ENCODE measurements at regions not wholly inside any gene's neighbourhood (a gene's known extent, or its start where the extent isn't known, plus 50 kb on each side); places are given as distances from the start of the nearest gene placed in this dataset.

DNA sequence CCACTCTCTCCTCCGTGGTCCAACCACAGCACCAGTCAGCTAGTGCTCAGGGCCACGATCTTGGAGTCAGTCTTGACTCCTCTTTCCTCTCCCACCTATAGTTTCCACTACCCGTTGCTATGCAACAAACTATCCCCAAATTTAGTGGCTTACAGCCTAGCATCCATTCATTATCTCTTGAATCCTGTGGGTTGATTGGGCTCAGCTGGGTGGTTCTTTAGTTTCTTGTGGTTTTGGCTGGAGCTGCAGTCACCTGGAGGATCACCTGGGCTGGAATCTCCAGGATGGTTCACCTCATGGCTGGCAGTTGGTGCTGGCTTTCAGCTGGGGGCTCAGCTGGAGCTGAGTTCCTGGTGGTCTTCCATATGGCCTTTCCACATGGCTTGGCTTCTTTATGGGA, 149.9 kb downstream of the ASB1 start:
- no peaks in the 10 kb centered on the region for H3K36me3 ChIP-seq (ENCODE audit: control insufficient read depth in 2 of 3, insufficient read depth in 3 of 3, low read length in 3 of 3)
- H3K9me3 ChIP-seq (ENCODE audit: control insufficient read depth in 2 of 3, low read length in 3 of 3): no peaks in the 10 kb centered on the region
- H3K27ac ChIP-seq (ENCODE audit: low read depth, low read length): no peak overlapping the region
- Mint-ChIP-seq H3K36me3 (no peaks in the 10 kb centered on the region), H3K9me3 (peaks cover 0 to 3% (median 0%) of the 10 kb centered on the region in 11 donors), H3K4me3 (no peak overlapping the region), H3K27me3 (peaks cover 0 to 19% (median 12%) of the 10 kb centered on the region in 5 donors), H3K4me1 (no peaks in the 10 kb centered on the region), H3K27ac (no peak overlapping the region)
- H3K4me1 ChIP-seq (ENCODE audit: control insufficient read depth in 2 of 2, insufficient read depth in 2 of 2, low read length in 2 of 2): no peaks in the 10 kb centered on the region
- ChIA-PET CTCF (no interaction called here), POLR2A (no interaction called here)
- no peaks in the 10 kb centered on the region for H3K27me3 ChIP-seq (ENCODE audit: control insufficient read depth in 2 of 2, insufficient read depth in 2 of 2, low read length in 2 of 2)
- DNase-seq (no peak), ATAC-seq (no peak)
- H3K4me3 ChIP-seq (ENCODE audit: low read length): no peak overlapping the region
- intact Hi-C loops (cut with micrococcal nuclease): no loop called here

DNA sequence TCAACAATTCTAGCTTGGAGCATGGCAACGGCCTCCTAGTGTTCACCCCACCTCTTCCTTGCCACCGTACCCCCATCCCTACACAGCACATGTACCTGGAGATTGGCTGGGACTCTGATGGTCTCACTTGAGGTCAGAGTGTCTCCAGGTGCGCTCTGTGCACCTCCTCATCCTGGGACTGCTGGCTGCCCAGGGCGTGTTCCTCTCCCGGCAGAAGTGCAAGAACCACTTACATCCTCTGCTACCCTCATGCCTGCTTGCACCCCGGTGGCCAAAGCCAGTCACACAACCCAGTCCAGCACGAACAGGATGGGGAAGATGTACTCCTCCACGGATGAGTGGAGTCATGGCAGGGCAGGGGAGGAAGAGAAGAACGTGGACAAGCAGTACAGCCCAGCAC, 151.5 kb downstream of the ASB1 start:
- Mint-ChIP-seq H3K4me1 (no peaks in the 10 kb centered on the region), H3K27me3 (peaks cover 4 to 19% (median 13%) of the 10 kb centered on the region in 5 donors), H3K27ac (no peak overlapping the region), H3K4me3 (no peak overlapping the region), H3K36me3 (no peaks in the 10 kb centered on the region), H3K9me3 (peaks cover 0 to 3% (median 0%) of the 10 kb centered on the region in 11 donors)
- Histone ChIP-seq H3K4me1 (ENCODE audit: control insufficient read depth in 2 of 2, insufficient read depth in 2 of 2, low read length in 2 of 2) (no peaks in the 10 kb centered on the region), H3K27ac (ENCODE audit: low read depth, low read length) (no peak overlapping the region), H3K9me3 (ENCODE audit: control insufficient read depth in 2 of 3, low read length in 3 of 3) (no peaks in the 10 kb centered on the region), H3K36me3 (ENCODE audit: control insufficient read depth in 2 of 3, insufficient read depth in 3 of 3, low read length in 3 of 3) (no peaks in the 10 kb centered on the region), H3K27me3 (ENCODE audit: control insufficient read depth in 2 of 2, insufficient read depth in 2 of 2, low read length in 2 of 2) (no peaks in the 10 kb centered on the region), H3K4me3 (ENCODE audit: low read length) (no peak overlapping the region)
- DNase-seq (no peak), ATAC-seq (no peak)
- ChIA-PET CTCF (no interaction called here), POLR2A (no interaction called here)
- intact Hi-C loops (cut with micrococcal nuclease): no loop called here

DNA sequence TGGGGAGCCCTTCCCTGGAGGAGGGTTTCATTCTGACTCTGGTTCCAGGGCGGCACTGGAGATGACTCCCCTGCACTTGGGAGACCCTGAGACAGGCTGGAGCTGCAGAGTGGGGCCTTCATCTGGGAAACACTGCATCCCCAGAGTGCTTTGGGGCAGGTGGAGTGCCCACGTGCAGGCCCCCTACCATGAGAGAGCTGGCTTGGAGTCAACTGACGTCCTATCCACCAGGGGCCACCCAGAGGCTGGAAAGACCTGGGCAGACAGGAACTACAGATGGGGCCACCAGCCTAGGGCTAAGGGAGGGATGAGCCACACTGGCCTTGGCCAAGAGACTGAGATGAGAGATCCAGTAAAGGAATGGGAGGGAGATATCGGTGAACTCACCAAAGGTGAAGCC, 153.8 kb downstream of the ASB1 start:
- DNase-seq (no peak), ATAC-seq (no peak)
- Histone ChIP-seq H3K9me3 (ENCODE audit: control insufficient read depth in 2 of 3, low read length in 3 of 3) (no peaks in the 10 kb centered on the region), H3K27me3 (ENCODE audit: control insufficient read depth in 2 of 2, insufficient read depth in 2 of 2, low read length in 2 of 2) (no peaks in the 10 kb centered on the region), H3K36me3 (ENCODE audit: control insufficient read depth in 2 of 3, insufficient read depth in 3 of 3, low read length in 3 of 3) (no peaks in the 10 kb centered on the region), H3K4me3 (ENCODE audit: low read length) (no peak overlapping the region), H3K4me1 (ENCODE audit: control insufficient read depth in 2 of 2, insufficient read depth in 2 of 2, low read length in 2 of 2) (no peaks in the 10 kb centered on the region), H3K27ac (ENCODE audit: low read depth, low read length) (no peak overlapping the region)
- Mint-ChIP-seq H3K9me3 (peaks cover 0 to 3% (median 0%) of the 10 kb centered on the region in 11 donors), H3K27ac (no peak overlapping the region), H3K4me3 (no peak overlapping the region), H3K27me3 (peaks cover 9 to 19% (median 17%) of the 10 kb centered on the region in 5 donors), H3K4me1 (no peaks in the 10 kb centered on the region), H3K36me3 (no peaks in the 10 kb centered on the region)
- ChIA-PET CTCF (no interaction called here), POLR2A (no interaction called here)
- intact Hi-C loops (cut with micrococcal nuclease): no loop called here

DNA sequence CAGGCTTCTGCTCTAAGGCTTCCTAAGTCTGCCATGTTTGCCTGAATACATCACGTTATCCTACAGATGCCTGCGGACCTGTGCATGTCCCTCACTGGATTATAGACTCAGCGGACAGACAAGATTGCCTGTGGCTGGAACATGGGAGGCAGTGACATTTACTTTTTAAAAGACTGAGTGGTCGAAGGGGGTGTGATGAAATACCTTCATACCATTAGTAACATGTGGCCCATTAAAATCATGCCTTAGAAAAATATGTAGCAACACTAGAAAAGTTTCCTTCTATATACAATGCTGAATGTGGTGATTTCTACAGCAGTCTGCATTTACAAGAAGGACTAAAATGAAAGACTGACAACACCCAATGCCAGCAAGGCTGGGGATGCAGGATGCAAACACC, 154.4 kb downstream of the ASB1 start:
- intact Hi-C loops (cut with micrococcal nuclease): no loop called here
- CTCF ChIA-PET: no interaction called here
- peaks cover 0 to 3% (median 0%) of the 10 kb centered on the region in 11 donors for H3K9me3 Mint-ChIP-seq
- H3K36me3 ChIP-seq (ENCODE audit: control insufficient read depth in 2 of 3, insufficient read depth in 3 of 3, low read length in 3 of 3): no peaks in the 10 kb centered on the region
- POLR2A ChIA-PET: no interaction called here
- no peaks in the 10 kb centered on the region for H3K4me1 ChIP-seq (ENCODE audit: control insufficient read depth in 2 of 2, insufficient read depth in 2 of 2, low read length in 2 of 2)
- no peak overlapping the region for H3K4me3 Mint-ChIP-seq
- H3K27ac ChIP-seq (ENCODE audit: low read depth, low read length): no peak overlapping the region
- H3K36me3 Mint-ChIP-seq: no peaks in the 10 kb centered on the region
- peaks cover 9 to 19% (median 12%) of the 10 kb centered on the region in 5 donors for H3K27me3 Mint-ChIP-seq
- no peak for DNase-seq
- H3K27me3 ChIP-seq (ENCODE audit: control insufficient read depth in 2 of 2, insufficient read depth in 2 of 2, low read length in 2 of 2): no peaks in the 10 kb centered on the region
- no peak overlapping the region for H3K4me3 ChIP-seq (ENCODE audit: low read length)
- no peaks in the 10 kb centered on the region for H3K9me3 ChIP-seq (ENCODE audit: control insufficient read depth in 2 of 3, low read length in 3 of 3)
- H3K27ac Mint-ChIP-seq: no peak overlapping the region
- no peaks in the 10 kb centered on the region for H3K4me1 Mint-ChIP-seq
- no peak for ATAC-seq

DNA sequence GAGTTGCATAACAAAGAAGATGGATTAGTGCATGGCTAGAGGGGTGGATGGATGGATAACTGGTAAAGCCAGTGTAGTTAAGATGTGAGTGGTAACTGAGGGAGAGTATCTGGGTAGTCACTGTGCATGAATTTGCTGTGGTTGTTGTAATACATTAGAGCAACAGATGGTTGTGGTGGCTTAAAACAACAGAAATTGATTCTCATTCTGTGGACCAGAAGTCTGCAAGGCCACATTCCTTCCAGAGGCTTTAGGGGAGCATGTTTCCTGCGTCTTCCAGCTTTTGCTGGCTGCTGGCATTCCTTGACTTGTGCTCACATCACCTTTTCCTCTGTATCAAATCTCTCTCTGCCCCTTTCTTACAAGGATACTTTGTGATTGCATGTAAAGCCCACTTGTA, 155.4 kb downstream of the ASB1 start:
- no peak for ATAC-seq
- intact Hi-C loops (cut with micrococcal nuclease): no loop called here
- Histone ChIP-seq H3K27ac (ENCODE audit: low read depth, low read length) (no peak overlapping the region), H3K36me3 (ENCODE audit: control insufficient read depth in 2 of 3, insufficient read depth in 3 of 3, low read length in 3 of 3) (no peaks in the 10 kb centered on the region), H3K4me1 (ENCODE audit: control insufficient read depth in 2 of 2, insufficient read depth in 2 of 2, low read length in 2 of 2) (no peaks in the 10 kb centered on the region), H3K4me3 (ENCODE audit: low read length) (no peak overlapping the region), H3K27me3 (ENCODE audit: control insufficient read depth in 2 of 2, insufficient read depth in 2 of 2, low read length in 2 of 2) (no peaks in the 10 kb centered on the region), H3K9me3 (ENCODE audit: control insufficient read depth in 2 of 3, low read length in 3 of 3) (no peaks in the 10 kb centered on the region)
- ChIA-PET CTCF (no interaction called here), POLR2A (no interaction called here)
- Mint-ChIP-seq H3K4me1 (no peaks in the 10 kb centered on the region), H3K27ac (no peak overlapping the region), H3K36me3 (no peaks in the 10 kb centered on the region), H3K9me3 (peaks cover 0 to 3% (median 0%) of the 10 kb centered on the region in 11 donors), H3K27me3 (peaks cover 9 to 23% (median 12%) of the 10 kb centered on the region in 5 donors), H3K4me3 (no peak overlapping the region)
- DNase-seq: no peak

DNA sequence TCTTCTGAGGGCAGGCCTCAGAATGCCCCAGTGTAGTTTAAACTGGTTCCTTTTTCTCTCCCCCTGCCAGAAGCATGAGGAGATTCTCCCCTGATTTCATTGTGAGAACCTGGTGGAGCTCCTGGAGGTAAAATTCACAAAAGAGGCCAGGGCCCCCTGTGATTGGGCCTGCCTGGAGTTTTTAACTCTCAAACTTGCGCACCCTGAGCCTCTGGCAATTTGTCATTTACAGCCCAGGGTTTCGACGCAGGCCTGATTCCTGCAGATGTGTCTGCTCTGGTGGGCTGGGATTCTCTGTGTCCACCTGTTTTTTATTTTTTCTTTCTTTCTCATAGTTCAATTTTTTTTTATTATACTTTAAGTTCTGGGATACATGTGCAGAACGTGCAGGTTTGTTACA, 157.9 kb downstream of the ASB1 start:
- intact Hi-C loops (cut with micrococcal nuclease): no loop called here
- Mint-ChIP-seq H3K36me3 (no peaks in the 10 kb centered on the region), H3K4me3 (no peak overlapping the region), H3K9me3 (peaks cover 0 to 3% (median 0%) of the 10 kb centered on the region in 11 donors), H3K27ac (no peak overlapping the region), H3K27me3 (peaks cover 6 to 12% (median 11%) of the 10 kb centered on the region in 5 donors), H3K4me1 (no peaks in the 10 kb centered on the region)
- H3K4me1 ChIP-seq (ENCODE audit: control insufficient read depth in 2 of 2, insufficient read depth in 2 of 2, low read length in 2 of 2): no peaks in the 10 kb centered on the region
- H3K27ac ChIP-seq (ENCODE audit: low read depth, low read length): no peak overlapping the region
- no peaks in the 10 kb centered on the region for H3K27me3 ChIP-seq (ENCODE audit: control insufficient read depth in 2 of 2, insufficient read depth in 2 of 2, low read length in 2 of 2)
- H3K9me3 ChIP-seq (ENCODE audit: control insufficient read depth in 2 of 3, low read length in 3 of 3): no peaks in the 10 kb centered on the region
- no peaks in the 10 kb centered on the region for H3K36me3 ChIP-seq (ENCODE audit: control insufficient read depth in 2 of 3, insufficient read depth in 3 of 3, low read length in 3 of 3)
- ChIA-PET CTCF (no interaction called here), POLR2A (no interaction called here)
- DNase-seq: no peak
- no peak overlapping the region for H3K4me3 ChIP-seq (ENCODE audit: low read length)
- ATAC-seq: no peak

DNA sequence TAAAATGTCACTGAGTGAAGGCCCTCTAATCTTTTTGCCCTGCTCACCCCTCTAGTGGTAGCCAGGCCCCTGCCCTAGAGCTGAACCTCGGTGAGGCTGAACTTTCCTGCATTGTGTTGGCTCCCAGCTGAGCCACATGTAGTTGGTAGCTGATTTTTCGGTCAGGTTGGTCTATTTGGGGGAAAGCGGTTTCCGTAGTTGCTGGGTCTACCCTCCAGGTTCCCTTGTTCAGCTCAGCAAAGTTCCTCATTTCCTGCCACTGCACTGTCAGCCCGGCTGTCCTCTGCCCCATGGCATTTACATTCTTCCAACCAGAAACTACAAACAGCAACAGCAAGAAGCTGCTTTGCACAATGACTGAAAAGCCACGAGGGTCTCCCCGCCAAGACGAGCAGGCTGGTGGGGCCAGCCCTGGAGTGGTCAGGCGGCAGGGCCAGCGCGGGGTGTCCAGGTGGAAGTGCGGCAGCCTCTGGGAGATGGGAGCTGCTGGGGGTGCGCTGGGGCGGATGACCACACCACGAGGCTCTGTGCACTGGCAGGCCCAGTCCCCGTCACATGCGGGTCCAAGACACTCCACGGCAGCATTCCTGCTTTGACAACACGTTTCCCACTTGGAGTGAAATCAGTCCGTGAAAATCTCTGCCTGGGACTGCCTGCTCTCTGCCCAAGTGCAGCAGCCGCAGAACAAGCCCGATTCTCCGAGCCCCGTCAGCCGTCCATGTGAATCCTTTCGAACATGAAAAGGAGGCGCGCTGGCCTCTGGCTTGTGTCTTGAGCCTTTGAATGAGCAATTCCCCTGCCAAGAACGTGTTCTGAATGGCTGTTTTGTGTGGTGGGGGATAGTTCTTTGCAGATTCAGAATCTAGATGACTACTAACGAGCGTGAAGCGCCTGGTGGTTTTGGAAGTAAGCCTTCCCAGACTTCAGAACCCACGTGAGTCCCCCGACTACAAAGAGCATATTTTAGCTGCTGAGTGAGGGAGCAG, 159.4 kb downstream of the ASB1 start:
- H3K4me3 Mint-ChIP-seq: no peak overlapping the region
- H3K4me1 ChIP-seq (ENCODE audit: control insufficient read depth in 2 of 2, insufficient read depth in 2 of 2, low read length in 2 of 2): no peaks in the 10 kb centered on the region
- no peaks in the 10 kb centered on the region for H3K27me3 ChIP-seq (ENCODE audit: control insufficient read depth in 2 of 2, insufficient read depth in 2 of 2, low read length in 2 of 2)
- no peak overlapping the region for H3K27ac ChIP-seq (ENCODE audit: low read depth, low read length)
- ChIA-PET CTCF (no interaction called here), POLR2A (no interaction called here)
- H3K27ac Mint-ChIP-seq: no peak overlapping the region
- H3K9me3 ChIP-seq (ENCODE audit: control insufficient read depth in 2 of 3, low read length in 3 of 3): no peaks in the 10 kb centered on the region
- H3K36me3 ChIP-seq (ENCODE audit: control insufficient read depth in 2 of 3, insufficient read depth in 3 of 3, low read length in 3 of 3): no peaks in the 10 kb centered on the region
- no peak for ATAC-seq
- DNase-seq: no peak
- H3K4me1 Mint-ChIP-seq: no peaks in the 10 kb centered on the region
- intact Hi-C loops (cut with micrococcal nuclease): no loop called here
- H3K9me3 Mint-ChIP-seq: peaks cover 0 to 3% (median 0%) of the 10 kb centered on the region in 11 donors
- H3K4me3 ChIP-seq (ENCODE audit: low read length): no peak overlapping the region
- H3K36me3 Mint-ChIP-seq: no peaks in the 10 kb centered on the region
- H3K27me3 Mint-ChIP-seq: peaks cover 0 to 9% (median 5%) of the 10 kb centered on the region in 5 donors
